ENCODE measurements at regions not wholly inside any gene's neighbourhood (a gene's known extent, or its start where the extent isn't known, plus 50 kb on each side); places are given as distances from the start of the nearest gene placed in this dataset.

DNA sequence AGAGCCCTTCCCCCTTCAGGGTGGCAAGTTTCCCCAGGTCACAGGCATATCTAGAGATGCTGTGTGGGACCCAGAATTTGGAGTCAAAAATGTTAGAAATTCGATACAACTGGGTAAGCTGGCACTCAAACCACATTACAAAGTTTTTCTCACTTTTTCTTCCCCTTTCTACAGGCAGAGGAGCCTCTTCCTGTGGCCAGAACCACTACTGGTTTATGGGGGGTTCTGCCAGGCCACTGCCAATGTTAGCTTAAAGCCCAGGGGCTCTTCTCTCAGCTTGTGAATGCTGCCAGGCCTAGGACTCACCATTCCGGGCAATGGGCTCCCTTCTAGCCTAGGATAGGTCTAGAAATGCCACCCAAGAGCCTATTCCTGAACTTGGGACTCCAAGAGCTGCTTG lies 617.9 kb upstream of the PHF14 start:
- TF ChIP-seq POLR2A (IDR thresholded peaks at IDR 0.05): no peak
- TF ChIP-seq POLR2AphosphoS5 (IDR thresholded peaks at IDR 0.05): no peak
- no peak for TF ChIP-seq CTCF (IDR thresholded peaks at IDR 0.05)
- TF ChIP-seq EP300 (IDR thresholded peaks at IDR 0.05): no peak
- DNase-seq (no peak), ATAC-seq (ENCODE audit: low FRiP score in 2 of 2) (no peak)
- Histone ChIP-seq H3K4me3 (no peak overlapping the region), H3K4me1 (no peaks in the 10 kb centered on the region), H3K36me3 (no peaks in the 10 kb centered on the region), H3K9me3 (peaks cover 0 to 5% (median 0%) of the 10 kb centered on the region in 4 donors), H3K27me3 (no peaks in the 10 kb centered on the region), H3K27ac (no peak overlapping the region)
- WGBS, 2 donors: 55 to 60% methylated on average over 1 to 2 of the region's 2 CpGs

GRCh38 chr7:10360050-10360449 lies 613.6 kb upstream of the PHF14 start:
- 50 to 70% methylated on average over 3 of the region's 3 CpGs for WGBS, 2 donors
- no peaks in the 10 kb centered on the region for H3K4me1 ChIP-seq
- ATAC-seq (ENCODE audit: low FRiP score in 2 of 2): peak in 1 of 2 donors; percentile 46
- peaks cover 0 to 5% (median 0%) of the 10 kb centered on the region in 4 donors for H3K9me3 ChIP-seq
- no peaks in the 10 kb centered on the region for H3K27me3 ChIP-seq
- H3K27ac ChIP-seq: no peak overlapping the region
- no peak overlapping the region for H3K4me3 ChIP-seq
- TF ChIP-seq POLR2A (IDR thresholded peaks at IDR 0.05) (no peak), POLR2AphosphoS5 (IDR thresholded peaks at IDR 0.05) (no peak), CTCF (IDR thresholded peaks at IDR 0.05) (no peak), EP300 (IDR thresholded peaks at IDR 0.05) (no peak)
- DNase-seq: no peak
- H3K36me3 ChIP-seq: no peaks in the 10 kb centered on the region

DNA sequence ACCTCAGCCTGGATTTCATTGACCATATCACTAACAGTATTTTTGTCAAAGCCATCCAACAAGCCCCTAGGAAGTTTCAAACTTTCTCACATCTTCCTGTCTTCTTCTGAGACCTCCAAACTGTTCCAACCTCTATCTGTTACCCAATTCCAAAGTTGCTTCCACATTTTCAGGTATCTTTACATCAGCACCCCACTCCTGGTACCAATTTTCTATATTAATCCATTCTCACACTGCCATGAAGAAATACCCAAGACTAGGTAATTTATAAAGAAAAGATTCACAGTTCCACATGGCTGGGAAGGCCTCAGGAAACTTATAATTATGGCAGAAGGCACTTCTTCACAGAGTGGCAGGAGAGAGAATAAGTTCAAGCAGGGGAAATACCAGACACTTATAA lies 571.9 kb upstream of the PHF14 start:
- no peaks in the 10 kb centered on the region for H3K36me3 ChIP-seq
- H3K4me3 ChIP-seq: no peak overlapping the region
- H3K9me3 ChIP-seq: peaks cover 0 to 18% (median 16%) of the 10 kb centered on the region in 4 donors
- DNase-seq (no peak), ATAC-seq (ENCODE audit: low FRiP score in 2 of 2) (no peak)
- no peak overlapping the region for H3K27ac ChIP-seq
- no peaks in the 10 kb centered on the region for H3K4me1 ChIP-seq
- H3K27me3 ChIP-seq: no peaks in the 10 kb centered on the region
- no peak for TF ChIP-seq CTCF (IDR thresholded peaks at IDR 0.05)

- DNase-seq: no peak
- TF ChIP-seq EP300 (IDR thresholded peaks at IDR 0.05) (no peak), CTCF (IDR thresholded peaks at IDR 0.05) (peak in 5 of 6 experiments; percentile 27 to 59 (median 47)), POLR2A (IDR thresholded peaks at IDR 0.05) (no peak)
- H3K4me1 ChIP-seq: no peaks in the 10 kb centered on the region
- 3 to 6% methylated on average over 3 of the region's 3 CpGs for WGBS, 2 donors
- no peaks in the 10 kb centered on the region for H3K9me3 ChIP-seq
- H3K36me3 ChIP-seq: no peaks in the 10 kb centered on the region
- H3K27ac ChIP-seq: no peak overlapping the region
- H3K27me3 ChIP-seq: no peaks in the 10 kb centered on the region
- no peak overlapping the region for H3K4me3 ChIP-seq
- no peak for ATAC-seq (ENCODE audit: low FRiP score in 2 of 2)
These were observed 561.2 kb upstream of the PHF14 start for GRCh38 chr7:10412422-10413019.

GRCh38 chr7:10418985-10419384 lies 554.7 kb upstream of the PHF14 start:
- H3K4me1 ChIP-seq: no peaks in the 10 kb centered on the region
- TF ChIP-seq EP300 (IDR thresholded peaks at IDR 0.05): no peak
- TF ChIP-seq POLR2AphosphoS5 (IDR thresholded peaks at IDR 0.05): no peak
- no peak for TF ChIP-seq POLR2A (IDR thresholded peaks at IDR 0.05)
- TF ChIP-seq CTCF (IDR thresholded peaks at IDR 0.05): no peak
- 52 to 61% methylated on average over 2 of the region's 2 CpGs for WGBS, 2 donors
- H3K4me3 ChIP-seq: no peak overlapping the region
- ATAC-seq (ENCODE audit: low FRiP score in 2 of 2) (no peak), DNase-seq (no peak)
- H3K9me3 ChIP-seq: no peaks in the 10 kb centered on the region
- H3K27me3 ChIP-seq: no peaks in the 10 kb centered on the region
- no peaks in the 10 kb centered on the region for H3K36me3 ChIP-seq
- H3K27ac ChIP-seq: no peak overlapping the region

All from upper lobe of left lung (tissue), 6 donors.